Fibroblast of lung (primary cell): ENCODE measurements at regions not wholly inside any gene's neighbourhood (a gene's known extent, or its start where the extent isn't known, plus 50 kb on each side); places are given as distances from the start of the nearest gene placed in this dataset.

Source experiments
- DNase-seq, 2 donors: peaks; one replicate each; pipeline versions ENCODE4 v3.0.0 to v3.0.0-alpha.2; 2010; ENCODE audit warnings: low read depth in 2 of 2
- H2AFZ ChIP-seq: 2 replicates; pipeline ENCODE4 v1.5.1; 2012; ENCODE audit warnings: low read length, control low read depth, inconsistent platforms
- H3K27ac ChIP-seq: 2 replicates; pipeline ENCODE4 v1.5.1; 2011; ENCODE audit warnings: low read length, control low read depth; ENCODE audit not compliant: insufficient read depth
- H3K27me3 ChIP-seq: 2 replicates; pipeline ENCODE4 v1.5.1; 2011; ENCODE audit warnings: mild to moderate bottlenecking, low read length; ENCODE audit not compliant: control insufficient read depth, insufficient read depth
- H3K36me3 ChIP-seq: 2 replicates; pipeline ENCODE4 v1.5.1; 2011; ENCODE audit warnings: low read length; ENCODE audit not compliant: control insufficient read depth, insufficient read depth
- H3K4me1 ChIP-seq: 2 replicates; pipeline ENCODE4 v1.5.1; 2011; ENCODE audit warnings: low read length; ENCODE audit not compliant: control insufficient read depth, insufficient read depth; ENCODE audit errors: extremely low read depth
- H3K4me2 ChIP-seq: 2 replicates; pipeline ENCODE4 v1.5.1; 2011; ENCODE audit warnings: low read length, control low read depth; ENCODE audit not compliant: insufficient read depth; ENCODE audit errors: extremely low read depth
- H3K4me3 ChIP-seq, 4 experiments: fragments of 200-600 bp in 1 of 4; sonication (generic) in 1 of 4; replicated peaks in 1 of 4; 2 replicates each; pipeline ENCODE4 v1.5.1; 2011 to 2016; ENCODE audit warnings: low read length in 4 of 4, low read depth in 3 of 4, mild to moderate bottlenecking in 3 of 4, control low read depth in 2 of 4, inconsistent platforms in 1 of 4, mixed read lengths in 1 of 4; ENCODE audit not compliant: insufficient read depth in 1 of 4; ENCODE audit errors: control extremely low read depth in 1 of 4
- H3K79me2 ChIP-seq: 2 replicates; pipeline ENCODE4 v1.5.1; 2012; ENCODE audit warnings: mild to moderate bottlenecking, low read length, inconsistent platforms; ENCODE audit not compliant: control insufficient read depth, insufficient read depth
- H3K9ac ChIP-seq: 2 replicates; pipeline ENCODE4 v1.5.1; 2011; ENCODE audit warnings: mild to moderate bottlenecking, low read length, control low read depth; ENCODE audit not compliant: insufficient read depth
- H3K9me3 ChIP-seq: 2 replicates; pipeline ENCODE4 v1.5.1; 2012; ENCODE audit warnings: low read depth, low read length; ENCODE audit not compliant: control insufficient read depth, insufficient read depth
- H4K20me1 ChIP-seq: 2 replicates; pipeline ENCODE4 v1.5.1; 2011; ENCODE audit warnings: low read length; ENCODE audit not compliant: control insufficient read depth, insufficient read depth; ENCODE audit errors: extremely low read depth
- CTCF ChIP-seq, 2 donors: IDR thresholded peaks in 1 of 2; conservative IDR thresholded peaks in 1 of 2; 1 replicate in 1 of 2; 2 replicates in 1 of 2; pipeline ENCODE4 v1.5.1; 2011 to 2012; ENCODE audit warnings: low read length in 2 of 2, control low read depth in 1 of 2, inconsistent platforms in 1 of 2, low read depth in 1 of 2, mild to moderate bottlenecking in 1 of 2
- EZH2 ChIP-seq: IDR thresholded peaks from 2 replicates; pipeline ENCODE4 v1.5.1; 2012; ENCODE audit warnings: low read length, control low read depth, mild to moderate bottlenecking; ENCODE audit errors: missing control alignments

DNA sequence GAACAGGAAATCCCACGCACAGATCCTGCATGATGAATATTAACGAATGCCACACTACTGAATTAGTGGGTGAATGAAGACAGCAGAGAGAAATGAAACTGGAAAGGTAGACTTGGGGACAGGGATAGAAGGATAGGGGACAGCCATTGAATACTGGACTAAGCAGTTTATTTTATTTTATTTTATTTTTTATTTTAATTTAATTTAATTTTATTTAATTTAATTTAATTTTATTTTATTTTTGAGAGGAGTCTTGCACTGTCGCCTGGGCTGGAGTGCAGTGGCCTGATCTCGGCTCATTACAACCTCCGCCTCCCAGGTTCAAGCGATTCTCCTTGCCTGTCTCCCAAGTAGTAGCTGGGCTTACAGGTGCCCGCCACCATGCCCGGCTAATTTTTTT, 385.2 kb downstream of the GPAT3 start:
- Histone ChIP-seq H3K27me3 (no peaks in the 10 kb centered on the region), H3K9ac (no peak overlapping the region), H3K4me2 (no peak overlapping the region), H2AFZ (no peak overlapping the region), H3K9me3 (no peaks in the 10 kb centered on the region), H3K79me2 (no peaks in the 10 kb centered on the region), H3K4me3 (no peak overlapping the region), H3K4me1 (no peaks in the 10 kb centered on the region), H4K20me1 (no peaks in the 10 kb centered on the region), H3K27ac (no peak overlapping the region), H3K36me3 (no peaks in the 10 kb centered on the region)
- TF ChIP-seq CTCF (conservative IDR thresholded peaks at IDR 0.05 in 1 of 2, IDR thresholded peaks at IDR 0.05 in 1 of 2; ENCODE audit: low read depth in 1 of 2, low read length in 2 of 2): no peak
- no peak for TF ChIP-seq EZH2
- DNase-seq: no peak

DNA sequence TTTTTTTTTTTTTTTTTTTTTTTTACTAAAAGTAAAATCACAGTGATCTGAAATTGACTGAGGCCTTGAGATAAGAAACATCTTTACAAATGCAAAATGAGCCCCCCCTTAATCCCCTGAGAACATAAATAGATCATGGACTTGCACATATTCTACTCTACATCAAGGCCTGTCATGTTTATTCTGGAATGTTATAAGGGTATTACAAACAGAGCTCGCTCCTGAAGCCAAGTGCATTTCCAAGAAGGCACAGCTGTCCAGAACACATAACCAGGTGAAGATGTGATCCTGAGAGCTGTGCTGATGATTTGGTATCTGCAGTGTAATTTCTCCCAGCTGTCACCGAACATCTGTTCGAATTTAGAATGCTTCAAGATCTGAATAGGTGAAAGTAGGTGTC, 384.5 kb downstream of the GPAT3 start:
- Histone ChIP-seq H3K9me3 (no peaks in the 10 kb centered on the region), H3K9ac (no peak overlapping the region), H4K20me1 (no peaks in the 10 kb centered on the region), H3K4me1 (no peaks in the 10 kb centered on the region), H3K79me2 (no peaks in the 10 kb centered on the region), H3K4me3 (no peak overlapping the region), H3K4me2 (no peak overlapping the region), H3K27me3 (no peaks in the 10 kb centered on the region), H2AFZ (no peak overlapping the region), H3K27ac (no peak overlapping the region), H3K36me3 (no peaks in the 10 kb centered on the region)
- TF ChIP-seq CTCF (conservative IDR thresholded peaks at IDR 0.05 in 1 of 2, IDR thresholded peaks at IDR 0.05 in 1 of 2; ENCODE audit: low read depth in 1 of 2, low read length in 2 of 2): no peak
- TF ChIP-seq EZH2: no peak
- DNase-seq: no peak

DNA sequence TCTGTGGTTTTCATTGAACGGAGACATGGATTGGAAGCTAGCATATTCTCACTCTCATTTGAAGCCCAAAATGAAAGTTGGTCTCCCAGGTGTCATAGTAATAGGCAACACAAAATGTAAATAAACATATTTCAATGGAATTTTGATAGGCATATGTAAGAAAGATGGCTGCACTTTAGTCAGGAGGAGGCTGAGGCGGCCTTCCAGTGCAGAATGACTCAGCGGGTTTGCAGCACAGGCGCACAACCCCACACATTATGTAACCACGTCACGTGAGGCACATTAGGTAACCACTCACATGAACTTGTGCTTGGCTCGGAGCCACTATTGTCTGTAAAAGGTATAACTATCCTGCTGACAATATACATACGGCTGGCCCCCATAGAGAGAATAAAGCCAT, 381.7 kb downstream of the GPAT3 start:
- no peaks in the 10 kb centered on the region for H3K36me3 ChIP-seq
- H3K27me3 ChIP-seq: no peaks in the 10 kb centered on the region
- H3K4me2 ChIP-seq: no peak overlapping the region
- no peak for TF ChIP-seq CTCF (conservative IDR thresholded peaks at IDR 0.05 in 1 of 2, IDR thresholded peaks at IDR 0.05 in 1 of 2; ENCODE audit: low read depth in 1 of 2, low read length in 2 of 2)
- no peak for TF ChIP-seq EZH2
- H3K27ac ChIP-seq: no peak overlapping the region
- H3K9me3 ChIP-seq: no peaks in the 10 kb centered on the region
- no peaks in the 10 kb centered on the region for H3K79me2 ChIP-seq
- H2AFZ ChIP-seq: no peak overlapping the region
- no peaks in the 10 kb centered on the region for H3K4me1 ChIP-seq
- no peak overlapping the region for H3K9ac ChIP-seq
- DNase-seq: peak in 1 of 2 donors; percentile 10
- no peaks in the 10 kb centered on the region for H4K20me1 ChIP-seq
- H3K4me3 ChIP-seq: no peak overlapping the region
